DMS 273 (cell line): ENCODE measurements at regions not wholly inside any gene's neighbourhood (a gene's known extent, or its start where the extent isn't known, plus 50 kb on each side); places are given as distances from the start of the nearest gene placed in this dataset.

ENCODE experiments used
- DNase-seq: peaks from one replicate; lab custom pipeline; 2025; ENCODE audit not compliant: unreplicated experiment; lab: John Stamatoyannopoulos, UW

- no peak for DNase-seq
These were observed 73.6 kb upstream of the SMIM36 start for GRCh38 chr17:55584861-55585260.

- DNase-seq: no peak
These were observed 72.9 kb upstream of the SMIM36 start for GRCh38 chr17:55584055-55584685.

GRCh38 chr17:55582897-55583296, 71.6 kb upstream of the SMIM36 start:
- no peak for DNase-seq

DNA sequence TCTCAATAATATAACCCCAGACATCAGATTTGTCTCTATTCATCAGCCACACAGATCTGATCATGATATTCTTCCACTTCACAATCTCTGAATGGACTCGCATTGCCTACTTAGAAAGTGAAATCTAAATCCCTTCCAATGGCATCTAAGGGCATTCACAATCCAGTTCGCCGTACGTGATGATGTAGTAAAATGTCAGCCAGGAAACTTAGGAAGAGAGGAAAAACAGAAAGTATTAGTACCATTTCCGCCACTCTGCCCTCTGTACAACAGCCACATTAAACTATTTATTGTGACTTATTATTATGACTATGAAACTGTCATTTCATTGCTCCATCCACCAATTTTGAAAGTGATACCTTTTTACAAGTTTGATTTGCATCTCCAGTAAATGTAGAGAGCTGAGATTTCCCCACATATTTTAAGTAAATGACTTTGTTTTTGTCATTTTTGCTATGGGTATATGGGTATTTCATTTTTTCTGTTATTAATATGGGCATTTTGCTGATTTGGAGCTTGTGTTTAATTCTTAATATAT, 69.4 kb upstream of the SMIM36 start:
- no peak for DNase-seq

DNA sequence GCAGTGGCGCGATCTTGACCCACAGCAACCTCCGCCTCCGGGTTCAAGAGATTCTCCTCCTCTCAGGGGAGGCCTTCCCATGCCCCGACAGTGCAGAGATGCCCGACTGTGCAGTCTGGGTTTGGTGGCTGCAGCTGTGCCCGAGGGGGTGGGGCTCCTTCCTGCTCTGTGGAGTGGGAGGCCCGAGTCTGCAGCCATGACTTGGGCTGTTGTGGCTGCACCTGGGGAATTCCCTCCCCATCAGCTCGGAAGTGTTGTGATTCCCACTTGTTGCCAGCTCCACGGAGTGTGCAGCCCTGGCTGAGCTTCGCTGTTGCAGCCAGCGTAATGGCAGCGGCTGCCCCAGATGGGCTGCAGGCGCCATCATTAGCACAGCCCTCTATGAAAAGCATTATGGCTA, 66.4 kb upstream of the SMIM36 start:
- no peak for DNase-seq

- DNase-seq: no peak
These were observed 65.8 kb upstream of the SMIM36 start for GRCh38 chr17:55576996-55577586.

DNA sequence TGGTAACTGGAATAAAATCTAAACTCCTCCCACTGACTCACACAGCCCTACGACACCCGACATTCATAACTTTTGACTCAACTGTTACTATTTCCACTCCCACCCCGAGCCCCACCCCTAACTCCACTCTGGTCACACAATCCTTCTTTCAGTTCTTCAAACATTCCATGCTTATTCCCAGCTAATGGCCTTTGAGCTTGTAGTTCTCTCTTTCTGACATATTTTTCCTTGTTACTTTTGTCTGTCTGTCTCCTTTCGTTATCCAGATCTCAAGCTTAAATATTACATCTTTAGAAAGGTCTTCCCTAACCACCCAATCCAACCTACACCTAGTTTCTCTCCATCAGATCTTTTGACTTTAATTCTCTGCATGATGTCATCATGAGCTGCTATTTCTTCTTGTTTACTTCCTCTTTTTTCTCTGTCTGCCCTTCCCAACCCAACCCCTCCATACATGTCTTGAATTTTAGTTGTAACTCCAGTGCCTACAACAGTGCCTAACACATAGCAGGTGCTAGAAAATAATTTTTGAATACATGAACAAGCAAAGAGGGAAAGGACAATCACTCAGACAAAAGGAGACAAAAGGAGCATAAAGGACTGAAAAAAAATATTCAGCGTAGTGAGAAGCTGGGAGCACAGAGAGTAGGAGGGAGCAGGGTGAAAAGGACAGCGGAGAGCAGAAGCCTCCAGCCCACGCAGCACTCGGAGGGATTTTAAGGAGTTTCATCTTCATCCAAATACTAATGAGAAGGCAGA, 65.2 kb upstream of the SMIM36 start:
- DNase-seq: no peak

DNA sequence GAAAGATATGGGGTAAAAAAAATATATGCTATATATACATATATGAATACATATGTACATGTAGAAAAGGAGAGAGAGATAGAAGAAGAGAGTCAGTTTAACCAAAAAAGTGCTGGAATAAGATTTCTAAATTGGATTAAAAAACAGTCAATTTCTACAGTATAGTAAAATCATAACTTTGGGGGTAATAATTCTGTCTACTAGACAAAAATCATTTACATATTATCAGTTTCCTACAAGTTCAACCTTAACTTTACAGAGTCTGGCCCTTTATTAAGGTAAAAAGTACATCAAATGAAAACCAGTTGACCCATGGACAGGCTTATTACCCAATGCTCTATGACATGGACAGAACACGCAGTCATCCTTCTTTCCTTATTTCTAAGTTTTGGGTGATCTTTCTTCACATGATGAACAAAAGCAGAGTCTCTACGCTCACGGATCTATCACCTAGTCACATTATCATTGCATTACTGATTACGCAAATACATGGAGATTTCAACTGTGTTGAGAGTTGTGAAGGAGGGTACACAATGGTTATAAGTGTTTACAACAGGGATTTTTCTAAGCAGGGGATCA, 63.9 kb upstream of the SMIM36 start:
- no peak for DNase-seq

- no peak for DNase-seq
These were observed 61.3 kb upstream of the SMIM36 start for GRCh38 chr17:55572599-55572998.

GRCh38 chr17:55572139-55572538, 60.9 kb upstream of the SMIM36 start:
- DNase-seq: no peak

DNA sequence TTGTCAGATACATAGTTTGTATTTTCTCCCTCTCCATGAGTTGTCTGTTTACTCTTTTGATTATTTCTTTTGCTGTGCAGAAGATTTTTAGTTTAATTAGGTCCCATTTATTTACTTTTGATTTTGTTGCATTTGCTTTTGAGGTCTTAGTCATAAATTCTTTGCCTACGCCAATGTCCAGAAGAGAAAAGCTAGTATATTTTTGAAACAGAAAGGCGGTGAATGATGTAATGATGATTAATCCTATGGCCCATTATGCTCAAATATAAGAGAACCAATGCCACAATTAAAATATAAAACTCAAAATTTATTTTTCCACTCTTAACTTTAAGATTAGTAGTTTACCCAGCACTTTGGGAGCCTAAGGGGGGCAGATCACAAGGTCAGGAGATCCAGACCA, 59.8 kb upstream of the SMIM36 start:
- DNase-seq: no peak

DNA sequence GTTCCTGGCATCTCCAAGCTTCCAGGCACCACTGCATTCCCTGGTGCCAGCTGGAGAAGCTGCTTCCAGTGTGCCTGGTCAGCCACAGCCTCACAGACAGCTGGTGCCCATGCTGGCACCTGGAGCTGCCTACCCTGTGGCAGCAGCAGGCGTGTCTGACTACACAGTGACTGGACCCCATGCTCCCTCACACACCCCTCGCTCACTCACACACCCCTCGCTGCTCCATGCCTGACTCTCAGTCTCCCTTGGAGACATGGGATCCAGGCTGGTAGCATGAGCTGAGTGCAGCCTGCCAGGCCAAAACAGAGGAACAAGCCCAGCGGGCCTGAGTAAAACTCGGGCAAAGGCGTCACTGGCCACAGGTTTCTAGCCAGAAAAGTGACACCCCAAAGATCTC, 59.1 kb upstream of the SMIM36 start:
- DNase-seq: peak; percentile 42

DNA sequence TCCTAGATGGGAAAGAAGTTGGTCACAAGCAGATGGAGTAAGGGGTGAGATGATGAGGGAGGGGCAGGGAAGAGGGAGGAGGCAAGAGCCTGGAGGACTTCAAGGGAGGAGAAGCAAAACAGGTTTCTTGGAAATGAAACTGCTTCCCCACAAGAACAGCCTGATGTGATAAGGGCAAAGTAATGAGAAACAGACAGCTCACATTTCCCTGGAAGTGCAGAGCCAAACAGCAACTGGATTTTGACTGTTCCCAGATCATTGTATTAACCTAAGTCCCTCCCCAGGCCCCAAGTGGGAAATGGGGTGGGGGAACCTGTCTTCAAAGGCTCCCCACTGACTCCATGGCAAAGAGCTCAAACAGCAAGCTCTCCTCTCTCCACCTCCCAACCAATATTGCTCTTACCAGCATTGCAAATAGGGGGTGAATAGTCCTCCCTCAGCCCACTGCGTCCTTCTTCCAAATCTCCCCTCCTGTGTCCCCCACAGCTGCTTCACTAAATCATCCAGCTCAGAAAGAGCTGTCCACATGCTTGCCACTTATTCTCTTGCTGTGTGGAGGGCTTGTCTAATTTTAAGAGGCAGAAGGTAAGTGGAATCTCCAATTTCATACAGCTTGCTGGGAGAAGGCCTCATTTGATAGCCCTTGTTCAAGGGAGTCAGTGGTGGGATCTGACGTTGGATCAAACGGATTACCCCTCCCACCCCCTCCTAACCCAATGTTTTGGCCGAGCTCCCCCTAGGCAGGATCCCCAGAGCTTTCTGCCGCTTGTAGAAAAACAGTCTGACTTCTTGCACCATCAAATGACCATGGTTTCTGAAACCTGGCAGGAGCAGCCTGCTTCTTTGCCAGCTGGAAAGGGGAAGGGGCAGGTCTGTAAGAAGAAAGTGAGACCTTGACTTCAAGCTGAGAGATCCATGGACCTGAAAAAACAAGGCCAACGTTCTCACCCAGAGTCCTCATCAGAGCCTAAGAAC, 56.3 kb upstream of the SMIM36 start:
- peak; percentile 58 for DNase-seq

GRCh38 chr17:55564081-55564480, 52.8 kb upstream of the SMIM36 start:
- peak; percentile 19 for DNase-seq

- DNase-seq: no peak
These were observed 52.1 kb upstream of the SMIM36 start for GRCh38 chr17:55563363-55563762.

DNA sequence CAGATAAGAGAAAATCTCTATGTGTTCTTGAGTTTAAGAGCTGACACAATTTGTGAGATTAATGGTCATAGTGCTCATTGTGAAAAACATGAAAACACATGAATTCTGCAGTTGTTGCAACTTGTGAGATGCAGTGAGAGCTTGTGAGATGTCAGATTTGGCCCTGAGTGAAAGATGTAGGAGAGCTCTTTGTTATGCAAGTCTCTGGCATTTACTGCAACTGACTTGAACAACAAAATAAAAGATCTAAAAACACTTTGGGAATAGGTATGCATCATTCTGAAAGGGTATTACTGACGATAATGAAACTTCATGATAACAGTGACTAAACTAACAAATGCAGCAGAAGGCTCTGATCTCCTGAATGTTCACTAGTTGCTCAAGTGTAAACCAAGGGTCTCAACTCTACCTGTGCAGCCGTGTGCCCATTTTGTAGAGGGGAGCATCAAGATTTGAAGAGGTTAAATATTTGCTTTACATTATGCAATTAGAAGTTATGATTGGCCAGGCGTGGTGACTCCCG, 50.8 kb upstream of the SMIM36 start:
- no peak for DNase-seq

- DNase-seq: no peak
These were observed 50.2 kb upstream of the SMIM36 start for GRCh38 chr17:55561316-55561972.
